ENCODE measurements at regions not wholly inside any gene's neighbourhood (a gene's known extent, or its start where the extent isn't known, plus 50 kb on each side); places are given as distances from the start of the nearest gene placed in this dataset.

DNA sequence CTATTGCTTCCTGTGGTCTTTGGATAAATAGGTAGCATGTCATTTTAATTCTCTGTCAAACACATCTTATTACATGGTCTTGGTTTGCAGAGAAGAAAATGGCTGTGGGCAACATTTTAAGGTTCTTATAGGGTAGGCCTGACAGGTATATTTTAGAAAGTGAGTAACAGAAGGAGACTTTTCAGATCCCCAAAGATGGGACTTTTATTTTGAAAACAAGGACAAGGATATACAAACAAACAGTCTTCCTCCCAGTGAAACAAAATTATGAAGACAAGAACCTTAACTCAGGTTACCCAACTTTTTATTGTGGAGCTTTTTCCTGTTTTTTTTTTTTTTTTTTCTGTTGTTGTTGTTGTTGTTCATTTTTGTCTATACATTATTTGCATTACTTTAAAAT lies 916.2 kb downstream of the NTRK3 start:
- dilution Hi-C loops (cut with HindIII; ENCODE audit: low sequenced_read_pairs, unreplicated experiment), result no loop called here

More for the DNA sequence above, 916.2 kb downstream of the NTRK3 start:
- Histone ChIP-seq H4K91ac (ENCODE audit: insufficient read depth, low read depth, low read length) (no peak overlapping the region), H3K79me1 (ENCODE audit: low read depth in 1 of 2, low read length in 2 of 2) (no peaks in the 10 kb centered on the region), H3K9me1 (ENCODE audit: insufficient read depth, low read length) (no peaks in the 10 kb centered on the region), H3K27me3 (ENCODE audit: control insufficient read depth, insufficient read depth, low read length) (no peaks in the 10 kb centered on the region), H2AK5ac (ENCODE audit: low read depth, low read length) (no peak overlapping the region), H3K27ac (ENCODE audit: insufficient read depth, low read length) (no peak overlapping the region), H4K20me1 (ENCODE audit: insufficient read depth, low read length) (no peaks in the 10 kb centered on the region), H2AFZ (replicated peaks; ENCODE audit: low read length, poor library complexity) (no peak overlapping the region), H3K56ac (ENCODE audit: extremely low read depth, insufficient read depth, low read length) (no peak overlapping the region), H2BK120ac (ENCODE audit: low read depth, low read length) (no peak overlapping the region), H3K4ac (ENCODE audit: low read depth, low read length) (no peak overlapping the region), H3K4me1 (ENCODE audit: control insufficient read depth, insufficient read depth, low read length) (no peaks in the 10 kb centered on the region), H4K8ac (ENCODE audit: low read depth in 2 of 2, low read length in 2 of 2) (no peak overlapping the region), H2AK9ac (replicated peaks; ENCODE audit: low read depth, low read length, poor library complexity) (no peak overlapping the region), H3K18ac (ENCODE audit: low read depth, low read length) (no peak overlapping the region), H2BK5ac (ENCODE audit: low read depth, low read length, poor library complexity, severe bottlenecking) (no peak overlapping the region), H3K23ac (ENCODE audit: low read depth, low read length) (no peak overlapping the region), H3K14ac (replicated peaks; ENCODE audit: low read depth, low read length) (no peak overlapping the region), H2BK20ac (ENCODE audit: low read depth, low read length) (no peak overlapping the region), H3K9me3 (ENCODE audit: control insufficient read depth, insufficient read depth, low read length) (no peaks in the 10 kb centered on the region; the same call in 1 of the 2 replicates), H3K4me2 (ENCODE audit: low read depth, low read length) (no peak overlapping the region), H3K36me3 (ENCODE audit: control insufficient read depth, insufficient read depth, low read length) (no peaks in the 10 kb centered on the region), H4K5ac (ENCODE audit: low read depth, low read length) (no peak overlapping the region), H3K9ac (ENCODE audit: low read depth, low read length) (no peak overlapping the region), H3K4me3 (ENCODE audit: insufficient read depth, low read depth, low read length) (no peak overlapping the region), H2BK15ac (ENCODE audit: low read depth, low read length) (no peak overlapping the region)
- no peak for ATAC-seq (ENCODE audit: low read depth)
- in situ Hi-C loops (cut with MboI; ENCODE audit: low sequenced_read_pairs) (no loop called here), intact Hi-C loops (cut with micrococcal nuclease) (loop anchor here (10.0 kb wide), 1 partner anchor 254 kb away; no protein-coding TSS in a partner anchor)
- no TSS peak for BruUV-seq (replicated peaks)
- ChIA-PET CTCF (no interaction called here), POLR2A (ENCODE audit: unreplicated experiment) (no interaction called here)
- TF ChIP-seq MXI1 (IDR thresholded peaks at IDR 0.05; ENCODE audit: borderline replicate concordance, low read depth, low read length) (no peak), SMC3 (IDR thresholded peaks at IDR 0.05; ENCODE audit: low read depth, low read length) (no peak), ELK1 (IDR thresholded peaks at IDR 0.05; ENCODE audit: borderline replicate concordance, low read depth, low read length) (no peak), MAZ (IDR thresholded peaks at IDR 0.05; ENCODE audit: borderline replicate concordance, low read depth, low read length) (no peak), FOS (IDR thresholded peaks at IDR 0.05; ENCODE audit: low read depth, low read length) (no peak), CHD1 (IDR thresholded peaks at IDR 0.05; ENCODE audit: low read depth, low read length) (no peak), RCOR1 (IDR thresholded peaks at IDR 0.05; ENCODE audit: insufficient replicate concordance, low read length) (no peak), RFX5 (IDR thresholded peaks at IDR 0.05; ENCODE audit: low read depth, low read length) (no peak), POLR2A (IDR thresholded peaks at IDR 0.05; ENCODE audit: low read depth, low read length) (no peak), BHLHE40 (IDR thresholded peaks at IDR 0.05; ENCODE audit: low read depth, low read length) (no peak), NFE2L2 (IDR thresholded peaks at IDR 0.05; ENCODE audit: low read depth, low read length) (no peak), RAD21 (IDR thresholded peaks at IDR 0.05; ENCODE audit: low read length) (no peak), MAFK (IDR thresholded peaks at IDR 0.05; ENCODE audit: low read depth, low read length) (no peak), USF2 (IDR thresholded peaks at IDR 0.05; ENCODE audit: low read depth, low read length) (no peak), CEBPB (IDR thresholded peaks at IDR 0.05; ENCODE audit: low read depth, low read length) (no peak)
- TF ChIP-seq, protein P1, sequence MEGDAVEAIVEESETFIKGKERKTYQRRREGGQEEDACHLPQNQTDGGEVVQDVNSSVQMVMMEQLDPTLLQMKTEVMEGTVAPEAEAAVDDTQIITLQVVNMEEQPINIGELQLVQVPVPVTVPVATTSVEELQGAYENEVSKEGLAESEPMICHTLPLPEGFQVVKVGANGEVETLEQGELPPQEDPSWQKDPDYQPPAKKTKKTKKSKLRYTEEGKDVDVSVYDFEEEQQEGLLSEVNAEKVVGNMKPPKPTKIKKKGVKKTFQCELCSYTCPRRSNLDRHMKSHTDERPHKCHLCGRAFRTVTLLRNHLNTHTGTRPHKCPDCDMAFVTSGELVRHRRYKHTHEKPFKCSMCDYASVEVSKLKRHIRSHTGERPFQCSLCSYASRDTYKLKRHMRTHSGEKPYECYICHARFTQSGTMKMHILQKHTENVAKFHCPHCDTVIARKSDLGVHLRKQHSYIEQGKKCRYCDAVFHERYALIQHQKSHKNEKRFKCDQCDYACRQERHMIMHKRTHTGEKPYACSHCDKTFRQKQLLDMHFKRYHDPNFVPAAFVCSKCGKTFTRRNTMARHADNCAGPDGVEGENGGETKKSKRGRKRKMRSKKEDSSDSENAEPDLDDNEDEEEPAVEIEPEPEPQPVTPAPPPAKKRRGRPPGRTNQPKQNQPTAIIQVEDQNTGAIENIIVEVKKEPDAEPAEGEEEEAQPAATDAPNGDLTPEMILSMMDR (conservative IDR thresholded peaks at IDR 0.05; ENCODE audit: low read depth, low read length), result no peak
- no peak for DNase-seq
